HepG2 (cell line): ENCODE measurements at regions not wholly inside any gene's neighbourhood (a gene's known extent, or its start where the extent isn't known, plus 50 kb on each side); places are given as distances from the start of the nearest gene placed in this dataset.

Experiments
- ARNTL ChIP-seq: sonication (generic); formaldehyde crosslinking; IDR thresholded peaks from 2 replicates; pipeline ENCODE4 v1.4.0; 2020; ENCODE audit warnings: mild to moderate bottlenecking, missing genetic modification reagents
- DMAP1 ChIP-seq: IDR thresholded peaks from 2 replicates; pipeline ENCODE4 v1.6.1; 2016
- HNF1A ChIP-seq, 2 experiments: sonication (generic) in 1 of 2; formaldehyde crosslinking in 1 of 2; IDR thresholded peaks; 2 replicates each; pipeline versions ENCODE4 v1.4.0 to v1.6.1; 2016 to 2020; ENCODE audit warnings: borderline replicate concordance in 1 of 2, low read depth in 1 of 2, mild to moderate bottlenecking in 1 of 2, missing genetic modification reagents in 1 of 2
- HNRNPK ChIP-seq: fragments of 200-400 bp; formaldehyde crosslinking; IDR thresholded peaks from 2 replicates; pipeline ENCODE4 v1.6.1; 2018; ENCODE audit warnings: low read length, low read depth, moderate library complexity, mild to moderate bottlenecking; ENCODE audit not compliant: poor library complexity, severe bottlenecking
- KIAA2018 ChIP-seq: sonication (generic); formaldehyde crosslinking; IDR thresholded peaks from 2 replicates; pipeline ENCODE4 v1.5.0; 2020; ENCODE audit warnings: mild to moderate bottlenecking, missing genetic modification reagents, borderline replicate concordance
- MIER3 ChIP-seq: IDR thresholded peaks from 2 replicates; pipeline ENCODE4 v1.6.1; 2016; ENCODE audit warnings: missing compliant biosample characterization, borderline replicate concordance
- MXD1 ChIP-seq: sonication (generic); formaldehyde crosslinking; IDR thresholded peaks from 2 replicates; pipeline ENCODE4 v1.4.0; 2020; ENCODE audit warnings: mild to moderate bottlenecking, missing genetic modification reagents
- NRL ChIP-seq: sonication (generic); formaldehyde crosslinking; IDR thresholded peaks from 2 replicates; pipeline ENCODE4 v1.5.0; 2020; ENCODE audit warnings: missing genetic modification reagents, mild to moderate bottlenecking, moderate library complexity, borderline replicate concordance
- POLR2AphosphoS2 ChIP-seq: IDR thresholded peaks from 2 replicates; pipeline ENCODE4 v1.6.1; 2011; ENCODE audit warnings: low read depth, low read length, improper control_type of control experiment
- REPIN1 ChIP-seq: sonication (generic); formaldehyde crosslinking; IDR thresholded peaks from 2 replicates; pipeline ENCODE4 v1.8.0; 2022; ENCODE audit warnings: missing genetic modification reagents, low read depth, mild to moderate bottlenecking, borderline replicate concordance
- SNAPC5 ChIP-seq: sonication (generic); formaldehyde crosslinking; IDR thresholded peaks from 2 replicates; pipeline ENCODE4 v1.8.1; 2023; ENCODE audit warnings: mild to moderate bottlenecking, missing genetic modification reagents, borderline replicate concordance
- TARDBP ChIP-seq: sonication (generic); formaldehyde crosslinking; IDR thresholded peaks from 2 replicates; pipeline ENCODE4 v1.8.0; 2022; ENCODE audit warnings: mild to moderate bottlenecking, missing genetic modification reagents
- ZEB1 ChIP-seq: IDR thresholded peaks from 2 replicates; pipeline ENCODE4 v1.6.1; 2012; ENCODE audit warnings: mild to moderate bottlenecking, low read depth, inconsistent platforms; ENCODE audit not compliant: insufficient replicate concordance
- ZKSCAN8 ChIP-seq: IDR thresholded peaks from 2 replicates; pipeline ENCODE4 v1.6.1; 2016; ENCODE audit warnings: borderline replicate concordance, missing genetic modification reagents, missing compliant biosample characterization
- ZNF20 ChIP-seq: sonication (generic); formaldehyde crosslinking; IDR thresholded peaks from 2 replicates; pipeline ENCODE4 v1.4.0; 2020; ENCODE audit warnings: mild to moderate bottlenecking, moderate library complexity, missing genetic modification reagents
- ZNF570 ChIP-seq: sonication (generic); formaldehyde crosslinking; IDR thresholded peaks from 2 replicates; pipeline ENCODE4 v1.4.0; 2020; ENCODE audit warnings: mild to moderate bottlenecking, missing genetic modification reagents, borderline replicate concordance
- ZNF883 ChIP-seq: sonication (generic); formaldehyde crosslinking; IDR thresholded peaks from 2 replicates; pipeline ENCODE4 v1.5.1; 2020; ENCODE audit warnings: mild to moderate bottlenecking, missing genetic modification reagents; ENCODE audit errors: not compliant biosample characterization

GRCh38 chr6:21505574-21505990, 88.0 kb upstream of the SOX4 start (continued):
- TF ChIP-seq KIAA2018 (CRISPR knock-in tag): no peak
- no peak for TF ChIP-seq ZNF570 (CRISPR knock-in tag)
- TF ChIP-seq TARDBP: peak; percentile 70; the same call in 1 of the 2 replicates
- TF ChIP-seq HNRNPK: no peak
- no peak for TF ChIP-seq SNAPC5 (CRISPR knock-in tag)
- TF ChIP-seq REPIN1 (CRISPR knock-in tag): no peak; the same call in 1 of the 2 replicates
- TF ChIP-seq ZKSCAN8 (CRISPR knock-in tag): peak; percentile 88; the same call in 1 of the 2 replicates
- TF ChIP-seq ZNF20 (CRISPR knock-in tag): no peak
- peak; percentile 67 for TF ChIP-seq DMAP1 (CRISPR knock-in tag)
- peak; percentile 56; the same call in 1 of the 2 replicates for TF ChIP-seq HNF1A (IDR thresholded peaks at IDR 0.05; ENCODE audit: low read depth)
- peak; percentile 75; the same call in 1 of the 2 replicates for TF ChIP-seq HNF1A (CRISPR knock-in tag; IDR thresholded peaks at IDR 0.05; ENCODE audit: borderline replicate concordance)
- TF ChIP-seq ZEB1: peak; percentile 71
- TF ChIP-seq ARNTL: peak; percentile 78
- TF ChIP-seq MIER3 (CRISPR knock-in tag): no peak; the same call in 1 of the 2 replicates
- no peak for TF ChIP-seq NRL (CRISPR knock-in tag)
- no peak for TF ChIP-seq MXD1
- TF ChIP-seq POLR2AphosphoS2: no peak
- no peak for TF ChIP-seq ZNF883 (CRISPR knock-in tag)
